Islet precursor cell (in vitro differentiated cells): ENCODE measurements at regions not wholly inside any gene's neighbourhood (a gene's known extent, or its start where the extent isn't known, plus 50 kb on each side); places are given as distances from the start of the nearest gene placed in this dataset.
A peak's percentile ranks its signal among the peaks of the same experiment; 100 is the strongest.

Source experiments
- DNase-seq: peaks from one replicate; pipeline ENCODE4 v3.0.0-alpha.2; 2018

DNA sequence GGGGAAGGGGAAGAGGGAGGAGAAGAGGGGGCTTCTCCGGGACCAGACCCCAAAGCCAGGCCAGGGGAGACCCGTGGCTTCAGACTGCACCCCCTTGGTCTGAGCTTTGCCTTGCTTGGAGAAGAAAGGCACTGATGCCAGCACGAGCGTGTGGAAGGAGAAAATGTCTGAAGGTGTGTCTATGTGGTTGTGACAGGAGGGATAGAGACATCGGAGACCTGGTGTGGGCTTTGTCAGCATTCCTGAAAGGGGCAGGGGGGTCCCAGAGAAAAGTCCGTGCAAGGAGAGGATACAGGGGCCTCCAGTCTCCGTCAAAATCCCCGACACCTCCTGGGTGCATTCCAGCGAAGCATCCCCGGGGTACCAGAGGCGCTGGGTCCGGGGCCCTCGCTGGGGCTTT lies 139.0 kb upstream of the LHX5 start:
- DNase-seq = no peak

DNA sequence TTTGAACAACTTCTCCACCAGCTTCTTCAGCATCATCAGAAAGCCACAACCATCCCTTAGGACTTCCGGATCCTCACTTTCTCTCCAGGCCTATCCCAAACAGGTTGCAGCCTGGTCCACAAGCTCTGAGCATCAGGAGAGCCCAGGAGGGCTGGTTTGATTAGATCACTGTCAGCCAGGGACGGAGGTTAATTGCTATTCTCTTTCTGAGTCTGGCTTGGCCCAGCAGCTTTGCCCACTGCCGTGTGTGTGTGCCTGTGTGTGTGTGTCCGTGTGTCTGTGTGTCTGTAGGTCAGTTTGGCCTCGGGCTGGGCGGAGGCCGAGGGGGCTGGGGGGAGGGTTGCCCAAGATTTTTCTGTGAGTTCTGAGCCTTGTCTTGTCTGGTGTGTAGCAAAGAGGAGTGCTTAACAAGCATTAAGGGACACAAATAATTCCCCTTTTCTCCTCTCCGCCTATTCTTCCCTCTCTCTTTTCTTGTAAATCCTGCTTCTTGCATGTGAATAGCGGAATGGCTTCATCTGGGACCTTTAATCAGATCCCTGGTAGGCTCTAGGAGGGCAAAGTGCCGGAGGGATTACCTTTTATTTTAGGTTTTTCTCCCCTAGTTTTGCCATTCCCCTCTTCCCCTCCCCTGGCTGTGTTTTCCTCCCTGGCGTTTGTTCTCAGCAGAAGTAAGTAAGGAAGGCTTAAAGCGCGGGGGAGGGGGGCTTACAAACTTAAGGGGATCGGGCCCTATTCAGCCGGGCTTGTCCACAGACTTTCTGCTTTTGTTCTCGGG lies 138.2 kb upstream of the LHX5 start:
- DNase-seq = no peak

DNA sequence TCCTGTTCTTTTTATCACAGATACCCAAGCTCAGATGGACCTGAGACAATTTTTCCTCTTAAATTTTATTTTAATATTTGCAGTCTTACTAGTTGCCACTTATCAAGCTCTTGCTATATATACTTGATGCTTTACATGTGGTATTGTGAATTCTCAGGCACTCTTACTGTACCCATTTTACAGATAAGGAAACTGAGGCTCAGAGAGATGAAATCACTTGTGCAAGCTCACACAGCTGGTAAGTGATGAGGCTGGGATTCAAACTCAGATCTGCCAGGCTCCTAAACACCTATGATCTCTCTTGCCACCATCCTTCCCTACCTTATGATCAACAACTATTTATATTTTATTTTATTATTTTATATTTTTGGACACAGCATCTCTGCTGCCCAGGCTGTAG lies 133.0 kb upstream of the LHX5 start:
- no peak for DNase-seq

DNA sequence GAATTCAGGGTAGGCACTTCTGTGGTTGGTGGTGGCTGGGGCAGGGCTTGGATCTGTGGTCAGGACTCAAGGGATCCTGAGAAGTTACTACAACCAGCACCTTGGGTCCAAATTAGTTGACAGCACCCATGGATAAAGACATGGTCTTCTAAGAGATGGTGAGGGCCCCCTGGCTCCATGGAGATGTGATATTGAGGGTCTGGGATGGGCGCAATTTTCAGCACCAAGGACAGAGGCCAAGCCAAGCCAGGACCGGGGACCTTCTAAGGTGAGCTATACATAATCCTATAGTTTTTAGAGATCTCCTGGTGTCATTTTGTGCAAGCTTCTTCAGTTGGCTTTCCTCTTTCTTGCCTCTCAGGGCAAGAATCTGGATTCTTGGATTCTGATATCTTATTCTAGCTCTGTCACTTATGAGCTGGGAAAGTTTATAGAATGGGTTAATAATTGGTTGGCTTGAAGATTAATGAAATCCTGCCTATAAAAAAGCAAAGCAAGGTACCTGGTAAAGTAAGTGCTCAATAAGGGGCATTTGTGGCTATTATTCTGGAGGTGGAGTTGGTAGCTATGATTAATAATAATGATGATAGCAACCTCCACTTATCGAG lies 130.1 kb upstream of the LHX5 start:
- peak; percentile 71 for DNase-seq

DNA sequence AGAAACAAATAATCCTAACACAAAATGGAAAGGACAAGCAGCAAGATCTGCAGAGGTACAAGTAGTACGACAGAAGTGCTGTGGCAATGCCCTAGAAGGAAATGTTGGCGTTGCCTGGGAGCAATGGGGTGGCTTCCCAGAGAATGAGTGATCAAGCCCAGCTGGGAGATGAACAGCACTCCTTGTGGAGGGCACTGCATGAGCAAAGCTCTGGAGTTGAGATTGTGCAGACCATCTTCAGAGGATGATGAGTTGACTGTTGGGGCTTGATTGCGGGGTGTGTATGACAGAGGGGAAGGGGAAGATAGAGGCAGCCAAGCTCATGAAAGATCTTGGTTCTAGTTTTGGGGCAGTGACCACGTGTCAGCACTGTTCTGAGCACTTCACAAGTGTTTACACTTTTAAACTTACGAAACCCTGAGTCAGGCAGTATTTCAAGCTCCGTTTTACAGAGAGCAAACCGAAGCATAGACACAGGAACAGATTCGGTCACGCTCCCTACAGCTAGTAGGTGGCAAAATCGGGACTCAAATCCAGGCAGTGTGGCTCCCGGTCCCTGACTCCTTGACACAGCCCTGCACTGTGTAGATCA lies 127.2 kb upstream of the LHX5 start:
- no peak for DNase-seq

DNA sequence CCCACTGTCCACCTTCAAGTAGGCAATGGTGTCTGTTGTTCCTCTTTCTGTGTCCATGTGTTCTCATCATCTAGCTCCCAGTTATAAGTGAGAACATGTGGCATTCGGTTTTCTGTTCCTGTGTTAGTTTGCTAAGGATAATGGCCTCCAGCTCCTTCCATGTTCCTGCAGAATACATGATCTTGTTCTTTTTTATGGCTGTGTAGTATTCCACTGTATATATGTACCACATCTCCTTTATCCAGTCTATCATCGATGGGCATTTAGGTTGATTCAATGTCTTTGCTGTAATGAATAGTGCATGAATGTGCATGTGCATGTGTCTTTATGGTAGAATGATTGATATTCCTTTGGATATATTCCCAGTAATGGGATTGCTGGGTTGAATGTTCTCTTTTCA lies 123.3 kb upstream of the LHX5 start:
- no peak for DNase-seq

DNA sequence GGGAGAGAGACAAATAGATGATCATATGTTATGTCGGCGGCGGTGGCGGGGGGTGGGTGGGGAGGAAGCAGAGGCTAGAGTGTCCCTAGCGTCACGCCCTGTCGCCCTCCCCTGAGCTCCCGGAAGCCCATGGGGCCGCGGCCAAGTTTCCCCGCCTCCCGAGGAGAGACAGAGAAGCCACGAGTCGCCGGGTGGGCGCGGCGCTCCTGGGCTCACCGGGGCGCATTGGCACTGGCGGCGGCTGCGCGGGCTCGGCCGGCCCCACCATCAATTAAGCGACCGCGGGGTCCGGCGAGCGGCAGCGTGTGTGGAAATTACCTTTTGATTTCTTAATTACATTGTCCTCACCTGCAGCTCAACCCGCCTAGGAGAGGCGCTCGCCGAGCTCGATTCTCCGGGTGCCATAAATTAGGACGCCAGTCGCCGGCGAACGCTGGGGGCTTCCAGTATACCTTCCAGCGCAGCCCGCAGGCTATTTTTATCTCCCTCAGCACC lies 119.9 kb upstream of the LHX5 start:
- peak; percentile 86 for DNase-seq

DNA sequence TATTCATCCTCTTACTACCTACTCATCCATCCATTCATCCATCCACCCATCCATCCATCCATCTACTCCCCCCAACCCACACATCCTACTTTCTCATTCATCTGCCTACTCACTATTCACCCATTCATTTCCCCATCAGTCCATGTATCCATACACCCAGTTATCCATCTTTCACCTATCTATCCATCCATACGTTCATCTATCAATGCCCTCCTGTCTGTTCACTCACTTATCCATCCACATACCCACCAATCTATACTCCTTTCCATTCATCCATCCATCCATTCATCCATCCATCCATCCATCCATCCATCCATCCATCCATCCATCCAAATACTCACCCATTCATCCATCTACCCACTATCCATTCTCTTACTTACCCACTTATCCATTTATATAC lies 117.8 kb upstream of the LHX5 start:
- no peak for DNase-seq

DNA sequence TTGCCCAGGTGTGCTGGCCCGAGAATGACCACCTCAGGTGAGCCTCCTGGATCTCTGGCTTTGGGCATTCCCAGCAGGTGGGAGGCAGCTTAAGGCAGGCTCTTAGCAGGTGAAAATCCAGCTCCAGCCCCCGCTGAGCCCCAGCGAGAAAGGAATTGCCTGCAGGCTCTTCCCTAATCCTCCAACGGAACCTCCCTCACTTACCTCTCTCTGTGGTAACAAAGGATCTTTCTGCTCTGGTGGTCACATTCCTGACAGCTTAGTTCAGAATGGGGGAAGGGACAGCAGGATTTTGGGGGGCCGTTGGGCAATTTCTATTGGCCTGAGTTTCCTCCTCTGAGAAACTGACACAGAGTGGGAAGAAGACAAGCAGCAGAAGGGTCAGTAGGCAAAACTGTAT lies 116.0 kb upstream of the LHX5 start:
- DNase-seq = peak; percentile 88

DNA sequence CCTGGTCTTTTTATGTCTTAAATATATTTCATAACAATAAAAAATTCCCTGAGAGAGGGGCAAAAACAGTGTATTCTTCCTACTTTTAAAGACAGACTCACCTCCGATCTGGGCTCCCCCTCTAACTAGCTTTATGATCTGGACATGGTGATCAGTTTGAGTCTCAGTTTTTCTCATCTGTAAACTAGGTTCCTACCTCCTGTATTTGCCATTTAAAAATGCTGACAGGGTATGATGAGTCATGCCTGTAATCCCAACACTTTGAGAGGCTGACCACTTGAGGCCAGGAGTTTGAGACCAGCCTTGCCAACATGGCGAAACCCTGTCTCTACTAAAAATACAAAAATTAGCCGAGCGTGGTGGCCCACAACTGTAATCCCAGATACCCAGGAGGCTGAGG lies 114.8 kb upstream of the LHX5 start:
- no peak for DNase-seq

DNA sequence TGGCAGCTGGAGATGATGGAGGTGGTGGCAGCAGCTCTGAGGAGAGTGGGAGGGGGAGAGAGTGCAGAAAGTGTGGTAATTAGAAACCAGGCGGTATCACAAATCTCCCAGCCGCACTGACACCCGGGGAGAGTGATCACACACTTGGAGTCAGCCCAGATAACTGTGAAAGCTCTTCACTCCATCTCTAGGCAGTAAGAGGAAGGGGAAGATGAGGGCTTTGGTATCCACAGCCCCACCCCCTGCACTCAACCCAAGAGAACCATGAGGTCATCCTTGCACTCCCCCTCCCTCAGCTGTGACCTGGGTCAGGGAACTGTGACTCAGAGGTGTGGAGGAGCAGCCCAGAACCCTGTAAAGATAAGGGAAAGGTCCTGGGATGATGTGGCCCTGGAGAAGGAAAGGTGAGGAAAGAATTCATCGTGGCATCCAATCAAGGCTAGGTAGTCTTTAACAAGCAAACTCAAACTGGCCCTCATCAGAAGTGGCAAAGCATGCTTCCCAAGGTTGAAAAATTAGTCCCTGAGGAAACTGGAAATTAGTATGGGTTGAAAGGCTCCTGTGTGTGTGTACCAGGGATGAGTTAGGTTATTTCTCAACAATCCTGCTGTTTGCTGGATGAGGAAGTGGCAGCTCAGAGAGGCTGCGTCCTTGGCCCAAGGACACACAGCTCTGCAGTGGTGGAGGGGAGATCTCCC lies 111.0 kb upstream of the LHX5 start:
- DNase-seq = peak; percentile 95

DNA sequence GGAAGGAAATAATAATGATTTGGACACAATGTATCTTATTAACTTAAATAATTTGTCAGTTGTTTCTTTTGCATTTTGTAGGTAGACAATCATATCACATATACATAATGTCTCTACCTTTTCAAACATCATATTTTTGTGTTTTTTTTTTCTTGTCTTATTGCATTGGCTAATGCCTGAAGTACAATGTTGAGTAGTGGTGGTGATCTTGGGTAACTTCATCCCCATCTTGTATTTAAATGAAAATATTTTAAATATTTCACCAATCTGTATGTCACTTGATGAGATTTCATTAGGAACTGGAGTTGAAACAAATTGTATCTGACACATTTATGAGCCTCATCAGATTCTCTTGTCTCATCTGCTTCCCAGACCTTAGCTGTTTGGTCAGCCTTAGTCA lies 109.7 kb upstream of the LHX5 start:
- DNase-seq = no peak

DNA sequence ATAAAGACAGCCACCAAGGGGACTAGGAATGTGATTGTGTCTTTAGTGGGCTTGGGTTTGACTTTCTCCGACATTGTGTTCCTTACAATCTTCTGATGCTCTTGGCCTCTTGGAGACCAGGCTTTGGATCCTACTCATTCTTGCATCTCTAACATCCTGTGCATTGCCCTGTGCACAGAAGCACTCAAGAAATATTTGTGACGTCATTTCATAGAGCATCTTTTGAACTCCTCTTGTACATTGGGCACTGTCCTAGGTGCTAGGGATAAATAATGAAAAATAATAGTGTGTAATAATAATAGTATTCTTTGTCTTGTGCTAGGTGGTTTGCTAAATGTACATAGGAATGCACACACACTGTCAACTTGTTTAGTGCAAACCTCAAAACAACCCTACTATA lies 108.8 kb upstream of the LHX5 start:
- no peak for DNase-seq

DNA sequence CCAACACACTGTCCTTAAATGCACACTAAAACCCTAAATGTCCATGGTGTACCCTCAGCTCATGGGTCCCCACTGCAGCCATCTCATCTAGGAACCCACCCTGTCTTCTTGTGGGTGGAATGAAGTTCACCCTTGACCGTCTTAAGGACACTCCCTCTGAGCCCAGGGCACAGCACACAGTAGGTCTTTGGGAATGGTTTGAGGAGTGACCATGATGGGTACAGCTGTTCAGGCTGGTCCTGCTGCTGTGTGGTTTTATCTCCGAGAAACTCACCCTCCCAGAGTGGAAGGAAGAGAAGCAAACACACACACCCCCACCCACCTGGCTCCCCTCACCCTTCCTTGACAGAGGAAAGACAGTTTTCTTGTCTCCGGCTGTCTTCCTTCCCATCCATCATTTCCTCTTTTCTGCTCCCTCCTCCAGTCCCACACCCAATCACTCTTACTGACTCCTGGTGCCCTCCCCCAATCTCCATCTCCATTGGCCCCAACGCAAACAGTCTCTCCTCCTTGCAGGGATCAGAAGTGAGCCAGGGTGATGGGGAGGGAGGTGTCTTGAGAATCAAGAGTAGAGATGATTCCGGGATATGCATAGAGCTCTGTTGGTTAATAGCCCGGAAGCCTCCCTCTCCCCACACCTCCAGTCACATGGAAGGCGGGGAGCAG lies 105.9 kb upstream of the LHX5 start:
- DNase-seq = no peak

DNA sequence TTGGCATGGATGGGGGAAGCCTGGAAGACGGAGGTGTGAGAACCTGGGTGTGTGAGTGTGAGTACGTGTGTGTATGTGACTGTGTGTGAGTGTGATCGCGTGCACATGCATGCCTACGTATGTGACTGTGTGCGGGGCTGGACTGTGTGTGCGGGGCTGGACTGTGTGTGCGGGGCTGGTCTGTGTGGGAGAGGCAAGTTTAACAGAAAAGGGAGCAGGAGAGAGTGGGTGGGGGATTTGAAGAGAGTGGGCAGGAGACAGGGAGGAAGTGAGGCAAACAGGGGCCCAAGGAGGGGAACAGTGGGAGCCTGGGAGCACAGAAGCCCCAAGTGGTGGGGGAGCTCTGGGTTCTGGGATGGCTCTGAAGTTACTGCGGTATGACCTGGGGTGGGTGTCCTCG lies 103.7 kb upstream of the LHX5 start:
- no peak for DNase-seq

DNA sequence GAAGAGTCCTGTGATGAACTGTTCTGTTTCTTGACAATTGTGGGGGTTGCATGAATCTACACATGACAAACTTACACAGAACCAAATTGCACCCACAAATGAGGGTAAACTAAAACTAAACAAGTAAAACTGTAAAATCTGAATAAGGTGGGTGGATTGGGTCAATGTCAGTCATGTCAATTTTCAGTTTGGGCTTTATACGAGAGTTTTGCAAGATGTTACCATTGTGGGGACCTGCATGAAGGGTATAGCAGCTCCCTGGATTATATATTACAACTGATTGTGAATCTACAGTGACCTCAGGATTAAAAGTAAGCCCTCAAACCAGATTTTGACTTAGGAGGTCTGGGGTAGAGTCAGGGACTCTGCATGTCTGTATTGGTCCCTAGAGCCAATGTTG lies 101.5 kb upstream of the LHX5 start:
- no peak for DNase-seq

DNA sequence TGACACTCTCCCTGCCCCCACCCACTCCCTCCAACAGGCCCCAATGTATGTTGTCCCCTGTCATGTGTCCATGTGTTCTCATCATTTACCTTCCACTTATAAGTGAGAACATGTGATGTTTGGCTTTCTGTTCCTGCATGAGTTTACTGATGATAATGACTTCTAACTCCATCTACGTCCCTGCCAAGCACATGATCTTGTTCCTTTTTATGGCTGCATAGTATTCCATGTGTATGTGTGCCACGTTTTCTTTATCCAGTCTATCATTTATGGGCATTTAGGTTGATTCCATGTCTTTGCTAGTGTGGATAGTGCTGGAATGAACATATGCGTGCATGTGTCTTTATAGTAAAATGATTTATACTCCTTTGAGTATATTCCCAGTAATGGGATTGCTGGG lies 100.0 kb upstream of the LHX5 start:
- no peak for DNase-seq

DNA sequence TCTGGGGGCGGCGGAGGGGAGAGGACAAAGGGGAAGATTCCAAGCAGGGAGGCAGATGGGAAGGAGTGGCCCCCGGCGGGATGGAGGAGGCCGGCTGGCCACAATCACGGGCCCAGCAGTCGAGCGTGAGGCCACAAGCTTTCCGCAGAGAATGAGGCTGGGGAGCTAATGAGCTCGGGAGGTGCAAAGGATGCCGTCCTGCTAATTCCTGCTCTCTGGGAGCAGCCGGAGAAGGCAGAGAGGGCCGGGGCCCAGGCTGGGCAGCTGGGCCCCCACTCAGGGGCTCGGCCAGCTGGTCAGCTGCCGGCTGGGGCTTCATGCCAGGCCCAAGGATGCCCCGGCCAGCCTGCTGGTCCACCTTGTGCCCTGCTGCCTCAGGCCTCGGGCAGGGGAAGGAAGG lies 98.1 kb upstream of the LHX5 start:
- no peak for DNase-seq

DNA sequence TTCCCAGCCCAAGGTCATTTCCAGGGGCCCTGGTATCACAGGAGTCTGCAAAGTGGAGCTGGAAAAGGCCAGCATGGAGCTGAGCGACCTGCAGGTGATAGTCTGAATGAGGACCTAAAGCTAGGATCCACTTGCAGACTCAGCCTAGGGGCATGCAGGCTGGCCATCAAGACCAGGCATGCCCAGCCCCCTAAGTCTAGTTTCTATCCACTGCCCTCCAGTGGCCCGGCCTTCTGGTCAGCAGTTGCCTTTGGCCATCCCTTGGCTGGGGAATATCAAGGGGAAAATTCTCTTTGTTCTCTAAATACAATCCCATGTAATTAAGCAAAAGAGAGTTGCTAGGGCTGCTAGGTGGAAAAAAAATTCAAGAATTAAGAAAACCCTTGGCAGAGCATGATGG lies 96.3 kb upstream of the LHX5 start:
- no peak for DNase-seq

DNA sequence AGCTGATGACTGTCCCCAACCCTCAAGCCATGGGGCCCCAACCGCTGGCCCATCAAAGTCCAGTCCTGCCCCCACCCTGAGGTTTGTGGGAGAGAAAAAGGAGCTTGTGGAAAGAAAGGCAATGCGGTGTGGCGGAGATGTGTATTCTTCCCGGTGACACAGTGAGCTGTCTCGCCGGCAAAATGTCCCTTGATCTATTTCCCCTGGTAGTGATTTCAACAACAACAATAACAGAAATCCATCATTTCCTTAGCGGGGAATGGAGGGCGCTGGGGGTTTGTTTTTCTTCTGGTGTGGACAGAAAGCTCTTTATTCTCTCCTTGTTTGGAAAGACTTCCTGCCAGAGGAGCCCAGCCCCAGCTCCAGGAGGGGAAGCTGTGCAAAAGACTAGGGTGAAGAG lies 93.7 kb upstream of the LHX5 start:
- no peak for DNase-seq

DNA sequence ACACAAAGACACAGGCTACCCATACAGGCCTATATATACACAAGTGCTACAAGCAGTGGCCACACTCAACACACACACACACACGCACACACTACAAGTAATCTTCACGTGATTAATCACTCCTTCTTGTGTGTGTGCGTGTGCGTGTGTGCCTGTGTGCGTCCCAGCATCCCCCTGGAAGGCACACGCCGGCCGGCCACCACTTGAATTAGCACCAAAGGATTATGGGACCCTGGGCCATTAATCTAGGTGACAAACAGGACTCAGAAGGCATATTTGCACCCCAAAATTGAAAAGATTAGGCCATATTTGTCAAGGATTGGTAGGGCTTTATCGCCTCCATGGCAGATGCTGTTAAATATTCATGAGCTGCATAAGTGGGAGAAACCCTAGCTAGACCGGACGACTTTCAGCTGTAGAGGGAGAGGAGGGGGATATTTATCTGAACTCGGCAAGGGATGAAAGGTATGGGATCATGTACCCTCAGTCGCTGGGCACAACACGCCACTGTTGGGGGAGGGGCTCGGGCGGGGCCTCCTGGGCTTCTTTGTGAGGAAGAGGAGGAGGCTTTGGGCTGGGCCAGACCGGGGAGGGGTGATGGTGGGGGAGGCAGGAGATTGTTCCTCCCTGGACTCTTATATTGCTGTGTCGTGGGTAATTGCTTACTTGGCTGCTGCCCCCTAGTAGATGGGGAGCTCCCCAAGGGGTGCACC lies 89.6 kb upstream of the LHX5 start:
- no peak for DNase-seq

DNA sequence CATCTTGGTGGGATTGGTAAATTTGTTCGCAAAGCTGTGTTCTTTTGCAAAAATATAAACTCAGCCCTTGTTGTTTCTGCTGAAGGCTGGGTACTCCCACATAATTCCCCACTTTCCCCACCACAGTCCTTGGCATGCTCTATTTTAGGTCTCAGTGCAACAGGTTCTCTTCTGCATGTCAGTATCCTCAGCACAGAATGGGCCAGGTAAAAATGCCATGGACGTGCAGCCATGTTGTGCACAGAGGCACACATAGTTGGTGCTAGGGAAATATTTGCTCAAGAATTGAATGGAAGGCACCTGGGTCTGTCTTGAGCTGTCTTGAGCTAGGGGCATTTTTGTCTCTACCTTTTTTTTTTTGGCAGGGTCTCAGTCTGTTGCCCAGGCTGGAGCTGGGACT lies 87.8 kb upstream of the LHX5 start:
- no peak for DNase-seq

DNA sequence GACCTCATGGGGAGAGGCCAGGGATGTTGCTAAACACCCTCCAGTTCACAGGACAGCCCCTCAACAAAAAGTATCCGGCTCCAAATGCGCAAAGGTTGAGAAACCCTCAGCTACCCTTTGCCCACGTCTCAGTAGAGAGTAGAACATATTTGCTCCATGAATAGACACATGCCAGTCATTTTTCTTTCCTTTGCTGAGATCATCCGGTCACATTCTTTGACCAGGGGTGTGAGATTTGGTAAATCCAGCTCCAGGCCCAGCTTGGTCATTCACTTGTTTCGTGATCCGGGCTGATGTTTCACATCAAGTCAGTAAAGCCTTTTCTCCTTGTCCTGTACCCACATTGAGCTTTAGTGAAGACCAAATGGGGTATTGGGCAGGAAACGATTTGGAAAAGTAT lies 83.6 kb upstream of the LHX5 start:
- no peak for DNase-seq
